Neural cell (in vitro differentiated cells): ENCODE measurements at regions not wholly inside any gene's neighbourhood (a gene's known extent, or its start where the extent isn't known, plus 50 kb on each side); places are given as distances from the start of the nearest gene placed in this dataset.

Experiments used
- H2AFZ ChIP-seq: fragments of 200-600, 300-800 bp; sonication (generic), shearing (Covaris generic); 2 replicates; pipeline ENCODE4 v1.6.0; 2014; ENCODE audit warnings: low read depth, mild to moderate bottlenecking, antibody characterized with exemption, low read length, moderate library complexity
- H3F3A ChIP-seq: fragments of 200-600 bp; shearing (Covaris generic); 2 replicates; pipeline ENCODE4 v1.6.1; 2016; ENCODE audit warnings: mild to moderate bottlenecking, moderate library complexity, mixed read lengths, antibody characterized with exemption, low read length; ENCODE audit not compliant: insufficient read depth, poor library complexity, severe bottlenecking
- H3K27ac ChIP-seq: fragments of 200-600, 300-800 bp; sonication (generic), shearing (Covaris generic); 2 replicates; pipeline ENCODE4 v1.5.1; 2014; ENCODE audit warnings: mild to moderate bottlenecking, low read length, moderate library complexity
- H3K27me3 ChIP-seq: fragments of 300-800, 200-600 bp; sonication (generic), shearing (Covaris generic); 2 replicates; pipeline ENCODE4 v1.6.0; 2014; ENCODE audit warnings: mild to moderate bottlenecking, low read depth, low read length, moderate library complexity; ENCODE audit not compliant: insufficient read depth
- H3K36me3 ChIP-seq: fragments of 300-800, 200-600 bp; sonication (generic), shearing (Covaris generic); 2 replicates; pipeline ENCODE4 v1.5.1; 2014; ENCODE audit warnings: mild to moderate bottlenecking, antibody characterized with exemption, low read length, moderate library complexity; ENCODE audit not compliant: insufficient read depth
- H3K4me2 ChIP-seq: fragments of 300-800, 200-600 bp; sonication (generic), shearing (Covaris generic); 2 replicates; pipeline ENCODE4 v1.6.0; 2014; ENCODE audit warnings: mild to moderate bottlenecking, low read length
- H3K4me3 ChIP-seq: fragments of 300-800, 200-600 bp; sonication (generic), shearing (Covaris generic); 2 replicates; pipeline ENCODE4 v1.5.1; 2014; ENCODE audit warnings: mild to moderate bottlenecking, low read length, moderate library complexity
- H3K79me2 ChIP-seq: fragments of 200-600 bp; shearing (Covaris generic); replicated peaks from 2 replicates; pipeline ENCODE4 v1.6.0; 2014; ENCODE audit warnings: mild to moderate bottlenecking, low read length, moderate library complexity; ENCODE audit not compliant: insufficient read depth
- H3K9ac ChIP-seq: fragments of 300-800, 200-600 bp; sonication (generic), shearing (Covaris generic); 2 replicates; pipeline ENCODE4 v1.6.1; 2016; ENCODE audit warnings: mild to moderate bottlenecking, low read length, mixed read lengths
- H3K9me2 ChIP-seq: fragments of 200-600 bp; shearing (Covaris generic); 2 replicates; pipeline ENCODE4 v1.6.1; 2016; ENCODE audit warnings: mild to moderate bottlenecking, low read length, mixed read lengths; ENCODE audit not compliant: insufficient read depth
- H3K9me3 ChIP-seq: fragments of 200-600, 300-800 bp; sonication (generic), shearing (Covaris generic); 2 replicates; pipeline ENCODE4 v1.6.1; 2016; ENCODE audit warnings: mild to moderate bottlenecking, mixed run types, low read length, moderate library complexity, mixed read lengths
- H4K20me1 ChIP-seq: fragments of 200-600 bp; shearing (Covaris generic); 2 replicates; pipeline ENCODE4 v1.6.1; 2016; ENCODE audit warnings: mild to moderate bottlenecking, mixed run types; ENCODE audit not compliant: insufficient read depth
- EP300 ChIP-seq: fragments of 450-650 bp; conservative IDR thresholded peaks from 2 replicates; pipeline ENCODE4 v1.6.1; 2014; ENCODE audit warnings: antibody characterized with exemption, mild to moderate bottlenecking, moderate library complexity; ENCODE audit not compliant: poor library complexity, severe bottlenecking
- EZH2 ChIP-seq: fragments of 200-600, 300-800 bp; shearing (Covaris generic), sonication (generic); IDR thresholded peaks from 2 replicates; pipeline ENCODE4 v1.6.1; 2014; ENCODE audit warnings: antibody characterized with exemption, low read length, borderline replicate concordance, mild to moderate bottlenecking; ENCODE audit not compliant: insufficient read depth, poor library complexity, severe bottlenecking
- MXI1 ChIP-seq: fragments of 450-650 bp; conservative IDR thresholded peaks from 2 replicates; pipeline ENCODE4 v1.6.1; 2014; ENCODE audit warnings: antibody characterized with exemption, mild to moderate bottlenecking; ENCODE audit not compliant: poor library complexity, severe bottlenecking
- POLR2AphosphoS5 ChIP-seq: IDR thresholded peaks from 2 replicates; pipeline ENCODE4 v1.6.1; 2012
- RAD21 ChIP-seq: fragments of 450-650 bp; conservative IDR thresholded peaks from 2 replicates; pipeline ENCODE4 v1.6.1; 2014; ENCODE audit warnings: antibody characterized with exemption, mild to moderate bottlenecking, moderate library complexity
- SMC3 ChIP-seq: fragments of 450-650 bp; conservative IDR thresholded peaks from 2 replicates; pipeline ENCODE4 v1.6.1; 2014; ENCODE audit warnings: antibody characterized with exemption, mild to moderate bottlenecking, moderate library complexity; ENCODE audit not compliant: poor library complexity
- TAF1 ChIP-seq: IDR thresholded peaks from 2 replicates; pipeline ENCODE4 v1.6.1; 2012; ENCODE audit warnings: low read depth
- TF ChIP-seq, protein P1 (sequence below): fragments of 450-650 bp; IDR thresholded peaks from 2 replicates; pipeline ENCODE4 v1.5.1; 2014; ENCODE audit warnings: antibody characterized with exemption, mild to moderate bottlenecking, moderate library complexity; ENCODE audit not compliant: poor library complexity, severe bottlenecking
- TF ChIP-seq, protein P2 (sequence below): IDR thresholded peaks from 2 replicates; pipeline ENCODE4 v1.6.1; 2012; ENCODE audit warnings: borderline replicate concordance

DNA sequence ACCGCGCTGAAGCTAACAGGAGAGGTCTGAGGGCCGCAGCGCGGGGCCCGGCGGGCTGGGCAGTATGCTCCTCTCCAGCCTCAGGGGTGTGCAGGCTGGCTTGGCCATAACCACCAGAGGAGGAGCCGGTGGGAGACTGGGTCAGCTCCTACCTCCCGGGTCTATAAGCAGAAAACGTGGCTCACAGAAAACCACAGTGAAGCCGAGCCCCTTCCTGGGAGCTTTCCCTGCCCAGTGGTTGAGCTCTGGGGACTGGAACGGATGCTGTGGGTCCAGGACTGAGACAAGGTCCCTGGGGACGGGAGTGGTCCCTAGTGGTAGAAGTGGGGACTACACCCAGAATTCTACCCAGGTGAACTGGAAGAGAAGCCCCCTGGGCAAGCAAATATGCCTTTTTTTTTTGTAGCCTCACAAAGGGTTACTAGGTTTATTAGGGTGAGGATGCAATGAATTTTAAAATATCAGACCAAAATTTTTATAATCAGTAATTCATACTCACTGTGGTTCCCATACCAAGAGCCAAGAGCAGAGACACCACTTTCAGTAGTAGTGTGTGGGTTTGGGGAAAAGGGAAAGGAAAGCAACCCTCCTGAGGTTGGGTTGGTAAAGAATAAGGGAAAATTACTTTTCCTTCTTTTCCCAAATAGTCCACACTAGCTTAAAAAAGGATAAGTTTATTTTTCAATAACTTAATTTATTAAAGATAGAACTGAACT, 67.9 kb upstream of the PRKCQ start (continued):
- TF ChIP-seq RAD21: no peak

DNA sequence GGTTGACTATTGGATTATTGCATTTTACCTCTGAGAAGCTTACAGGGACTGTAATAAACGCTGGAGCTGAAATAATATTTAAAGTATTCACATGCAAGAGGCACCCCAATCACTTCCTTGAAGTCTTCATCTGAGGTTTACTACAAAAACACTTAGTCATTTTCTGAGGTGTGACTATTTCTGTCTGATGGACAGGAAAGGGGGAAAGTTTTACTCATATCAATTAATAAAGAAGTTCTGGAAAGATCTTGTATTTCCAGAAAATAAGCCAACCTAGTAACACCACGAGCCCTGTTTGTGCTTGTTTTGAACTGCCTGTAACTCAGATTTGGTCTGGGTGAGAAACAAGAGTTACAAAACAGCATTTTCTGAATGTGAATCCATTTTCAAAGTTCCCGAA, 63.9 kb upstream of the PRKCQ start:
- TF ChIP-seq EZH2 (no peak), SMC3 (no peak), MXI1 (no peak), RAD21 (no peak), POLR2AphosphoS5 (no peak), TAF1 (no peak), EP300 (no peak)
- TF ChIP-seq, protein P1, sequence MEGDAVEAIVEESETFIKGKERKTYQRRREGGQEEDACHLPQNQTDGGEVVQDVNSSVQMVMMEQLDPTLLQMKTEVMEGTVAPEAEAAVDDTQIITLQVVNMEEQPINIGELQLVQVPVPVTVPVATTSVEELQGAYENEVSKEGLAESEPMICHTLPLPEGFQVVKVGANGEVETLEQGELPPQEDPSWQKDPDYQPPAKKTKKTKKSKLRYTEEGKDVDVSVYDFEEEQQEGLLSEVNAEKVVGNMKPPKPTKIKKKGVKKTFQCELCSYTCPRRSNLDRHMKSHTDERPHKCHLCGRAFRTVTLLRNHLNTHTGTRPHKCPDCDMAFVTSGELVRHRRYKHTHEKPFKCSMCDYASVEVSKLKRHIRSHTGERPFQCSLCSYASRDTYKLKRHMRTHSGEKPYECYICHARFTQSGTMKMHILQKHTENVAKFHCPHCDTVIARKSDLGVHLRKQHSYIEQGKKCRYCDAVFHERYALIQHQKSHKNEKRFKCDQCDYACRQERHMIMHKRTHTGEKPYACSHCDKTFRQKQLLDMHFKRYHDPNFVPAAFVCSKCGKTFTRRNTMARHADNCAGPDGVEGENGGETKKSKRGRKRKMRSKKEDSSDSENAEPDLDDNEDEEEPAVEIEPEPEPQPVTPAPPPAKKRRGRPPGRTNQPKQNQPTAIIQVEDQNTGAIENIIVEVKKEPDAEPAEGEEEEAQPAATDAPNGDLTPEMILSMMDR: no peak
- TF ChIP-seq, protein P2, sequence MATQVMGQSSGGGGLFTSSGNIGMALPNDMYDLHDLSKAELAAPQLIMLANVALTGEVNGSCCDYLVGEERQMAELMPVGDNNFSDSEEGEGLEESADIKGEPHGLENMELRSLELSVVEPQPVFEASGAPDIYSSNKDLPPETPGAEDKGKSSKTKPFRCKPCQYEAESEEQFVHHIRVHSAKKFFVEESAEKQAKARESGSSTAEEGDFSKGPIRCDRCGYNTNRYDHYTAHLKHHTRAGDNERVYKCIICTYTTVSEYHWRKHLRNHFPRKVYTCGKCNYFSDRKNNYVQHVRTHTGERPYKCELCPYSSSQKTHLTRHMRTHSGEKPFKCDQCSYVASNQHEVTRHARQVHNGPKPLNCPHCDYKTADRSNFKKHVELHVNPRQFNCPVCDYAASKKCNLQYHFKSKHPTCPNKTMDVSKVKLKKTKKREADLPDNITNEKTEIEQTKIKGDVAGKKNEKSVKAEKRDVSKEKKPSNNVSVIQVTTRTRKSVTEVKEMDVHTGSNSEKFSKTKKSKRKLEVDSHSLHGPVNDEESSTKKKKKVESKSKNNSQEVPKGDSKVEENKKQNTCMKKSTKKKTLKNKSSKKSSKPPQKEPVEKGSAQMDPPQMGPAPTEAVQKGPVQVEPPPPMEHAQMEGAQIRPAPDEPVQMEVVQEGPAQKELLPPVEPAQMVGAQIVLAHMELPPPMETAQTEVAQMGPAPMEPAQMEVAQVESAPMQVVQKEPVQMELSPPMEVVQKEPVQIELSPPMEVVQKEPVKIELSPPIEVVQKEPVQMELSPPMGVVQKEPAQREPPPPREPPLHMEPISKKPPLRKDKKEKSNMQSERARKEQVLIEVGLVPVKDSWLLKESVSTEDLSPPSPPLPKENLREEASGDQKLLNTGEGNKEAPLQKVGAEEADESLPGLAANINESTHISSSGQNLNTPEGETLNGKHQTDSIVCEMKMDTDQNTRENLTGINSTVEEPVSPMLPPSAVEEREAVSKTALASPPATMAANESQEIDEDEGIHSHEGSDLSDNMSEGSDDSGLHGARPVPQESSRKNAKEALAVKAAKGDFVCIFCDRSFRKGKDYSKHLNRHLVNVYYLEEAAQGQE: no peak
- no peak overlapping the region for H3K4me3 ChIP-seq
- no peaks in the 10 kb centered on the region for H3K36me3 ChIP-seq
- no peaks in the 10 kb centered on the region for H3K9me3 ChIP-seq
- H3K79me2 ChIP-seq: no peaks in the 10 kb centered on the region
- no peaks in the 10 kb centered on the region for H3F3A ChIP-seq
- H4K20me1 ChIP-seq: no peaks in the 10 kb centered on the region
- H3K27ac ChIP-seq: no peak overlapping the region
- no peak overlapping the region for H3K4me2 ChIP-seq
- no peaks in the 10 kb centered on the region for H3K9me2 ChIP-seq
- H3K9ac ChIP-seq: no peak overlapping the region
- no peak overlapping the region for H2AFZ ChIP-seq
- no peaks in the 10 kb centered on the region for H3K27me3 ChIP-seq

DNA sequence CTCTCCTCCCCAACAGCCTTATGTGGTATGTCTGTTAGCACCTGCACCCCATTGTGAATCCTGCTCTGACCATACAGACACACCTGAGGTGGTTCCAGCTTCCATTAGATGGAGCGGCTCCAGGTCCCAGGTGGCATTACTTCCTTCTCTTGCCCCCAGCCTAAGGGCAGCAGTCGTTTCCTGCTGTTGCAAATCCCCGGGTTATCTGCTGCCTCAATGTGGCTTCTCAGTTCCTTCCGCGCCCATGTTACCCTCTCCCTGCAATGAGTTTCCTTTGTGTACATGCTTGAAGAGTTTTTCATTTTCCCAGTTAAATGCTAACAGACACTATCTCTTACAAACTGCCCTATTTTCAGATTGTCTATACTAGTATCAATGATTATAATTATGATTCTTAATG, 62.8 kb upstream of the PRKCQ start:
- no peak overlapping the region for H3K27ac ChIP-seq
- TF ChIP-seq RAD21 (no peak), TAF1 (no peak), SMC3 (no peak)
- H2AFZ ChIP-seq: no peak overlapping the region
- no peak overlapping the region for H3K4me2 ChIP-seq
- no peaks in the 10 kb centered on the region for H4K20me1 ChIP-seq
- no peaks in the 10 kb centered on the region for H3K27me3 ChIP-seq
- no peak overlapping the region for H3K4me3 ChIP-seq
- H3K9me3 ChIP-seq: no peaks in the 10 kb centered on the region
- no peaks in the 10 kb centered on the region for H3K79me2 ChIP-seq
- no peaks in the 10 kb centered on the region for H3K36me3 ChIP-seq
- no peak overlapping the region for H3K9ac ChIP-seq
- H3K9me2 ChIP-seq: no peaks in the 10 kb centered on the region
- no peaks in the 10 kb centered on the region for H3F3A ChIP-seq
